ENCODE measurements at regions not wholly inside any gene's neighbourhood (a gene's known extent, or its start where the extent isn't known, plus 50 kb on each side); places are given as distances from the start of the nearest gene placed in this dataset.

DNA sequence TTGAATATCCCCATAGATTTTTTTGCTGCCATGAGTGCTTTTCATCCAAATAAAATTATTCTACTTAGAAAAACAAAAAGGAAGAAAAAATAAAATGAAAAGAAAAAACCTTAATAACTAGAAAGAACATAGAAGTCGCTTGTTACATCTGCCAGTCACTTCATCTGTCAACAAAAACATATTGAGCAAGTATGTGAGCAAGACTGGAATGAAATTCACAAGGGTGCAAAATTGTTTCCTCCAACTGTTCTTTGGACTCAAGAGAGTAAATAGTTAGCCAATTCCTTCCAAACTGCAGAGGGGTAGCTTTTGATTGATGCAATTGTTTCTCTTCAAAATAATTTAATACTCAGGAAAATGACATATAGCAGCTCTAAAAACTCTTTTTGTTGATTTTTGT lies 336.3 kb upstream of the CDH7 start:
- no peak for DNase-seq (ENCODE audit: extremely low read depth in 1 of 4, low spot score in 3 of 4)
- in situ Hi-C loops (cut with MboI): no loop called here
- no peaks in the 10 kb centered on the region for H3K36me3 ChIP-seq (ENCODE audit: control insufficient read depth, insufficient read depth, low read length)
- intact Hi-C loops (cut with micrococcal nuclease): no loop called here
- WGBS (ENCODE audit: insufficient coverage, low coverage, missing lambda C conversion rate): 0% methylated on average over 1 of the region's 1 CpG
- no peaks in the 10 kb centered on the region for H3K9me3 ChIP-seq (replicated peaks; ENCODE audit: control insufficient read depth, insufficient read depth, low read depth, low read length)
- ChIA-PET CTCF (ENCODE audit: low intra/inter-chr PET ratio) (no interaction called here), POLR2A (no interaction called here)
- H3K9ac ChIP-seq (ENCODE audit: insufficient read depth in 1 of 2, low read depth in 2 of 2, low read length in 2 of 2): no peak overlapping the region
- H4K20me1 ChIP-seq (replicated peaks; ENCODE audit: control insufficient read depth, insufficient read depth, low read length): no peaks in the 10 kb centered on the region
- no peak for TF ChIP-seq LCOR (CRISPR knock-in tag; IDR thresholded peaks at IDR 0.05)
- TF ChIP-seq NFYB (IDR thresholded peaks at IDR 0.05; ENCODE audit: extremely low read depth, insufficient read length): no peak
- TF ChIP-seq ZNF764 (CRISPR knock-in tag; IDR thresholded peaks at IDR 0.05; ENCODE audit: low read depth): no peak
- no peak for TF ChIP-seq ZNF717 (CRISPR knock-in tag; IDR thresholded peaks at IDR 0.05)
- TF ChIP-seq TCF7L2 (IDR thresholded peaks at IDR 0.05; ENCODE audit: low read depth, low read length): no peak
- TF ChIP-seq MEIS2 (IDR thresholded peaks at IDR 0.05; ENCODE audit: partially characterized antibody): no peak
- TF ChIP-seq RFX5 (IDR thresholded peaks at IDR 0.05; ENCODE audit: low read depth, low read length): no peak
- no peak for TF ChIP-seq GABPB2 (CRISPR knock-in tag; conservative IDR thresholded peaks at IDR 0.05)
- TF ChIP-seq RUNX1 (IDR thresholded peaks at IDR 0.05; ENCODE audit: low read depth): no peak
- TF ChIP-seq BCL6 (CRISPR knock-in tag; IDR thresholded peaks at IDR 0.05): no peak
- TF ChIP-seq CBX1 (IDR thresholded peaks at IDR 0.05; ENCODE audit: low read depth): no peak
- no peak for TF ChIP-seq ETV5 (CRISPR knock-in tag; IDR thresholded peaks at IDR 0.05; ENCODE audit: low read depth)
- TF ChIP-seq CBFB (CRISPR knock-in tag; IDR thresholded peaks at IDR 0.05): no peak
- TF ChIP-seq GABPA (tag; conservative IDR thresholded peaks at IDR 0.05; ENCODE audit: low read depth): no peak
- no peak for ATAC-seq
- H3K4me3 ChIP-seq: no peak overlapping the region
- H3K27me3 ChIP-seq (ENCODE audit: control insufficient read depth in 2 of 2, insufficient read depth in 2 of 2, low read length in 2 of 2): no peaks in the 10 kb centered on the region
- H3K27ac ChIP-seq (ENCODE audit: extremely low read depth, low read depth, low read length): no peak overlapping the region
- H2AFZ ChIP-seq (ENCODE audit: low read depth, low read length): no peak overlapping the region
- H3K4me1 ChIP-seq (replicated peaks in 1 of 2; ENCODE audit: control insufficient read depth in 2 of 2, insufficient read depth in 2 of 2, low read length in 2 of 2): no peaks in the 10 kb centered on the region
- H3K4me2 ChIP-seq (ENCODE audit: insufficient read depth, low read length): no peak overlapping the region
- no peaks in the 10 kb centered on the region for H3K79me2 ChIP-seq (ENCODE audit: control insufficient read depth, insufficient read depth, low read length)
- no peak for FAIRE-seq
- no peaks in the 10 kb centered on the region for H3K9me1 ChIP-seq (ENCODE audit: control insufficient read depth, insufficient read depth, low read length)
- no TSS peak for BruUV-seq (replicated peaks)

All from K562 (cell line).